ENCODE measurements at regions not wholly inside any gene's neighbourhood (a gene's known extent, or its start where the extent isn't known, plus 50 kb on each side); places are given as distances from the start of the nearest gene placed in this dataset.

- no peak for DNase-seq
These were observed 74.5 kb upstream of the APC start for GRCh38 chr5:112663146-112663545.

DNA sequence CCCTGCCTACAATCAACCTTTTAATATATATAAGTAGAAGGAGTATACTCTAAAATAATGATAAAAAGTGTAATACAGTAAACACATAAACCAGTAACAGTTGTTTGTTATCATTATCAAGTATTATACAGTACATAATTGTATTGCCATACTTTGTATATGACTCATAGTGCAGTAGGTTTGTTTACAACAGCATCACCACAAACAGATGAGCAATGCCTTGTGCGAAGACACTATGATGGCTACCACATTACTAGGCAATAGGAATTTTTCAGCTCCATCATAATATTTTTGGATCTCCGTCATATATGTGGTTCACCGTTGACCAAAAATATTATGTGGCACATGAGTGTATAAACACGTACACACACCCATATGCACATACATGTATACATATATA, 69.7 kb upstream of the APC start:
- no peak for DNase-seq

DNA sequence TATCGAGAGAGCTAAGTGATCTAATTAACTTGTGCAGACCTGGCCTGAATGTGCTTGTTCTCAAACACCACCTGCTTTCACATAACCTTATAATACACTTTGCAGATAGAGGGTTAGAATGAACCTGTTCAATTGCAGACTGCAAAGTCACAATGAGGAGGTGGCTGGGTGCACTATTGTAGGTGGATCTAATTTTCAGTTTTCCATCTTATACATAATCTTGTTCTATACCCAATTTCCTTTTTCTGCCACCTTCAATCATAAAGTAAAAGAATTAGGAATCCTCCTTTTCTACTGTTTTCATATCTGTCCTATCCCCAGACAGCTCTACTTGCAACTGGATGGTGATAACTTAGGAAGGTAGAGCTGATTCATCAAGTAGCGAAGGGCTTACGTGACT, 68.8 kb upstream of the APC start:
- DNase-seq = no peak

DNA sequence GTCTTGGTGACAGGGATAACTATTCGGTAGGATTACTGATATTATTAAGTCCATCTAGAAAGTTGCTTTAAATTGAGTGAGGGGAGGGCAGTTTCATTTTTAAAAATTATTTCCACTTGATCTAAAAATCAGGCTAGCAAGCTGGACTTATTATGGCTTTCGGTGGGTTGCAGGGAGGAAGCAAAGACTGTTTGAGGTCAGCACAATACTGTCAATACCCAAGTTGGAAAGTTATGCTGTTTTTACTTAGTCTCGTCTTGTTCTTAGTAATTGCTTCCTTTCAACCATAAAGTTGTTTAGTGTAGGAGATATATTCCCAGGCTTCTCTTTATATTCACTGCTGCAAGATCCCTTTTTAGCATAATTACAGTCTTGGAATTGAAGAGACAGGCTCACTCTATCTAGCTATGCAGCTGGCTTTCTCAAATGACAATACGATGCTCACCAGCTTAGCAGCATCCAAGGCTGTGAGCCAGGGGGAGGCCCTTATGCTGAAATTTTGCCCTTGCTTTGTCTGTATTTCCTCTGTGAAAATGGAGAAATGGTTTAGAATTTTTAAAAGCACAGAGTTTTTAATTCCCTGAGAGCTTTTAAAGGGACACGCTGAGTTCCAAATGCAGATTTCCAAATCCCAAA, 68.2 kb upstream of the APC start:
- no peak for DNase-seq

GRCh38 chr5:112671687-112672086, 66.0 kb upstream of the APC start:
- no peak for DNase-seq

DNA sequence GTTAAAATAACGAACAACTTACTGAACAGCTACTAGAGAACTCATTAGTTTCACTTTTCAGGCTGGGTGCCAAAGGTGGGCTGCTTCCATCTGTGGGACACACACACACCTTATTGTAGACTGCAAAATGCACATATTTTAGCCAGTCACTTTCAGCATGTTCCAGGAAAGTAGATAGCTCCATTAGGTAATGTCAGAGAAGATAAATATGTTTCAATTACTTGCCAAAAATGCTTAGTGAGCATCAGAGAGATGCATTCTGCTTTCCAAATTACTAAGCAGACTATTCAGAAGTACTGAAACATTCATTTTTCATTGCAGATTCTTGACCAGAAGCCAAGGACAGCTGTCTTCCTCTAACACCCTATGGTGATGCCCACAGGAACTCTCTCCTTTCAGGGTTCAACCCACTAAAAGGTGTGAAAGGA, 56.2 kb upstream of the APC start:
- DNase-seq = no peak

GRCh38 chr5:112682621-112683061, 55.0 kb upstream of the APC start:
- no peak for DNase-seq

DNA sequence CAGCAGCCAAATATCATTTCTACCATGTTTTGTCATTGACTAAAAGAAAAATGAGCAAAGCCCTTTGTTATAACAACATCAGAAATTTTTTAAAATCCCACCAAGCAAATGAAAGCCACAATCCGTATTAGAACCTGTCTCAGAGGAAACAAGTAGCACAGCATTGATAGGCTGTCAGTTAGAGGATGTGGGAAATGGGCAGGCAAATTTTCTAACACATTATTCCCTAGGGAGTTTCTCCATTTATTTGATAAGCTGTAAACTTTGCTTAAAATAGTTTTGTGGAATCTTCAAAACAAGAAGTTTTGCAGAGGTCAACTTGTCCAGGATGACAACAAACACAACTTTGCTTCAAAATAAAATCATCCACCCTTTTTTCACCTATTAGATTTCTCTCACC, 53.6 kb upstream of the APC start:
- DNase-seq = no peak

DNA sequence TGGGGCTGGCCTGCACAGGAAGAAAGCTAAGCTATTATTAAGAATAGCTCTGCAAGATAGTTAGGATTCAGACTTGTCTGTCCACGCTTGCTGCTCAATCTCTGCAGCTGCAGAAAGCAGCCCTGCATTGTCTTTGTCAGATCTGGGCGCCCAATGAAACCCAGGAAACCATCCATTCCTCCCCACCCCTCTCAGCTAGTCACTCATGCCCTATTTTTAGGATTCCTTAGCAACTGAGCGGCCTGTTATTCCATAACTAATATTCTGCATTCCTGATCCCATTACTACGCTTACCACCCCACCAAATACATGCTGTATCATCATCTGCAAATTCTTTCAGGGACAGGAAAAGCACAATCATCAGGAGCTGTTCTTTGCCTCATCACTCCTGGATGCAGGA, 52.9 kb upstream of the APC start:
- no peak for DNase-seq

GRCh38 chr5:112685386-112685785, 52.3 kb upstream of the APC start:
- DNase-seq = no peak

DNA sequence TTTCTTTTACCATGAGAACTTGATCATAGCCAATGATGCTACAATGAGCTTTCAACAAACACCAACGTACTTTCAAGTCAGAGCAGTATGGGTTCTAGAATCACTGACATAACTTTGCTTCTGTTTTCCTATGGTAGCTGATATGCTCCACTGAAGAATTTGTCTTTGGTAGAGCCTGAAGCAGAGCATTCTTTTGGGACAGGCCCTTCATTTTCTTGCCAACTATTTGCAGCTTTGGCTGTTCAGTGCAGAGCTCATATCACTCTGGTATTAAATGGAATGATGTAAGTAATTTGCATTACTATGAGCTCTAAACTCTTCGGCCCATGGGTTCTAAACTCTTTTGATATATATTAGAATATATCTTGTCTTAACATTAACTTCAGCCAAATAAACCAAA, 51.8 kb upstream of the APC start:
- DNase-seq = no peak

- no peak for DNase-seq
These were observed 51.0 kb upstream of the APC start for GRCh38 chr5:112686675-112687074.

DNA sequence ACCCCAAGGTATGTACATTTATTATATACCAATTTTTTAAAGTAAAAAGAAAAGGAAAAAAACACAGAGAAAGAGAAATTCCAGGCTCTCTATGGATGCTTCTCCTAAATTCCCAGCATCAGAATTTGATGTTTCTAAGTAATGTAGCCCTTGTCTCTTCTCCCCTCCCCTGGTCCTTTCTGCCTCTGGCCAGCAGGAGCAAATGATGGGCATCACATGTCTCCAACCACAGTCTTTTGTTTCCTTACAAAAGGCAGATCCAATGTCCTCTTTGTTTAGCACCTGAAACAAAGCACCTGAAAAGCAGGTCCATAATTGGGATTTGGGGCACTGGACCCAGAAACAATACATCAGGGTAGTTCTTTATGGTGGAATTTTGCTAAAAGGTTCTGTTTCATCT, 50.4 kb upstream of the APC start:
- DNase-seq = no peak

Measured in stimulated activated CD8-positive, alpha-beta memory T cell treated with anti-CD3 and anti-CD28 coated beads, Interleukin-4, amount 100 ng/mL, for 48 hours (primary cell).